ENCODE measurements at regions not wholly inside any gene's neighbourhood (a gene's known extent, or its start where the extent isn't known, plus 50 kb on each side); places are given as distances from the start of the nearest gene placed in this dataset.

DNA sequence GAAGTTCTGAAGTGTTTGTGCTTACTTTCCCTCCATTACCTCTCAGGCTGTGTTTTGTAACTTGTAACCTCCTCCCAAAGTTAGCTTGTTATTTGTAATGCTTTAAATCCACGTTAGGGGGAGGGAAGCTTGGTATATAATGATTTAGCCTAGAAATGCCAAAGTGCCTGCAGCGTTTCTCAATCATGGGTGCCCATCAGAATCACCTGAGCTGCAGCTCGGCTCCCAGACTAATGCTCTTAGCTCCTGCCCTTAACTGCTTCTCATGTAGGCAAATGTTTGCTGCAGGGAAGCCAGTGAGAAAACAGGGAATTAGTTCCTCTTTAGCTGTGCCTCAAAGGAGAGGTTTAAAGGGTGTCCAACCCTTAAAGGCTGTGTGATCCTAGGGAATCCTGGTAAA lies 219.2 kb upstream of the NAALADL2 start (continued):
- TF ChIP-seq, protein P1, sequence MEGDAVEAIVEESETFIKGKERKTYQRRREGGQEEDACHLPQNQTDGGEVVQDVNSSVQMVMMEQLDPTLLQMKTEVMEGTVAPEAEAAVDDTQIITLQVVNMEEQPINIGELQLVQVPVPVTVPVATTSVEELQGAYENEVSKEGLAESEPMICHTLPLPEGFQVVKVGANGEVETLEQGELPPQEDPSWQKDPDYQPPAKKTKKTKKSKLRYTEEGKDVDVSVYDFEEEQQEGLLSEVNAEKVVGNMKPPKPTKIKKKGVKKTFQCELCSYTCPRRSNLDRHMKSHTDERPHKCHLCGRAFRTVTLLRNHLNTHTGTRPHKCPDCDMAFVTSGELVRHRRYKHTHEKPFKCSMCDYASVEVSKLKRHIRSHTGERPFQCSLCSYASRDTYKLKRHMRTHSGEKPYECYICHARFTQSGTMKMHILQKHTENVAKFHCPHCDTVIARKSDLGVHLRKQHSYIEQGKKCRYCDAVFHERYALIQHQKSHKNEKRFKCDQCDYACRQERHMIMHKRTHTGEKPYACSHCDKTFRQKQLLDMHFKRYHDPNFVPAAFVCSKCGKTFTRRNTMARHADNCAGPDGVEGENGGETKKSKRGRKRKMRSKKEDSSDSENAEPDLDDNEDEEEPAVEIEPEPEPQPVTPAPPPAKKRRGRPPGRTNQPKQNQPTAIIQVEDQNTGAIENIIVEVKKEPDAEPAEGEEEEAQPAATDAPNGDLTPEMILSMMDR (IDR thresholded peaks at IDR 0.05; ENCODE audit: control extremely low read depth in 1 of 3, insufficient read depth in 1 of 3, low read depth in 1 of 3, low read length in 3 of 3): no peak
- no peak for TF ChIP-seq RBBP5 (IDR thresholded peaks at IDR 0.05; ENCODE audit: borderline replicate concordance, low read depth, low read length)
